SK-N-SH treated with all-trans-retinoic acid at 6 μM for 48 hours (cell line): ENCODE measurements at regions not wholly inside any gene's neighbourhood (a gene's known extent, or its start where the extent isn't known, plus 50 kb on each side); places are given as distances from the start of the nearest gene placed in this dataset.

Experiments
- ARNTL ChIP-seq: fragments of 450-650 bp; formaldehyde crosslinking; IDR thresholded peaks from 2 replicates; pipeline ENCODE4 v1.5.0; 2020; ENCODE audit warnings: low read depth, mild to moderate bottlenecking, moderate library complexity, borderline replicate concordance
- BACH2 ChIP-seq: fragments of 250-450 bp; sonication (Bioruptor Pico); IDR thresholded peaks from 2 replicates; pipeline ENCODE4 v1.9.0; 2021; ENCODE audit warnings: mild to moderate bottlenecking, borderline replicate concordance
- ESRRG ChIP-seq: fragments of 250-450 bp; sonication (Bioruptor Pico); IDR thresholded peaks from 2 replicates; pipeline ENCODE4 v1.6.1; 2021; ENCODE audit warnings: mild to moderate bottlenecking
- RARB ChIP-seq: fragments of 250-450 bp; sonication (Bioruptor Pico); IDR thresholded peaks from 2 replicates; pipeline ENCODE4 v1.8.0; 2021; ENCODE audit warnings: mild to moderate bottlenecking, moderate library complexity
- SNAI2 ChIP-seq: fragments of 250-450 bp; sonication (Bioruptor Pico); IDR thresholded peaks from 2 replicates; pipeline ENCODE4 v1.5.0; 2020; ENCODE audit warnings: mild to moderate bottlenecking, moderate library complexity
- ZFP30 ChIP-seq: fragments of 450-650 bp; formaldehyde crosslinking; IDR thresholded peaks from 2 replicates; pipeline ENCODE4 v1.5.0; 2022; ENCODE audit warnings: mild to moderate bottlenecking, moderate library complexity
- ZNF70 ChIP-seq: fragments of 450-650 bp; formaldehyde crosslinking; IDR thresholded peaks from 2 replicates; pipeline ENCODE4 v1.5.0; 2020; ENCODE audit warnings: mild to moderate bottlenecking, moderate library complexity
- ZNF8 ChIP-seq: fragments of 450-650 bp; formaldehyde crosslinking; IDR thresholded peaks from 2 replicates; pipeline ENCODE4 v1.5.0; 2020; ENCODE audit warnings: mild to moderate bottlenecking, moderate library complexity
- TF ChIP-seq, protein P1 (sequence below): fragments of 250-450 bp; sonication (Bioruptor Pico); IDR thresholded peaks from 2 replicates; pipeline ENCODE4 v1.5.0; 2020; ENCODE audit warnings: mild to moderate bottlenecking, moderate library complexity
- TF ChIP-seq, protein P2 (sequence below): fragments of 250-450 bp; sonication (Bioruptor Pico); IDR thresholded peaks from 2 replicates; pipeline ENCODE4 v1.8.0; 2020; ENCODE audit warnings: mild to moderate bottlenecking, moderate library complexity, borderline replicate concordance
- TF ChIP-seq, protein P3 (sequence below): fragments of 250-450 bp; sonication (Bioruptor Pico); IDR thresholded peaks from 2 replicates; pipeline ENCODE4 v1.8.0; 2021; ENCODE audit warnings: low read depth, mild to moderate bottlenecking, moderate library complexity, borderline replicate concordance
- TF ChIP-seq, protein P4 (sequence below): fragments of 250-450 bp; sonication (Bioruptor Pico); IDR thresholded peaks from 2 replicates; pipeline ENCODE4 v1.5.1; 2020; ENCODE audit warnings: low read depth, mild to moderate bottlenecking, moderate library complexity
- TF ChIP-seq, protein P5 (sequence below): fragments of 250-450 bp; sonication (Bioruptor Pico); IDR thresholded peaks from 2 replicates; pipeline ENCODE4 v1.5.1; 2021; ENCODE audit warnings: mild to moderate bottlenecking, moderate library complexity

DNA sequence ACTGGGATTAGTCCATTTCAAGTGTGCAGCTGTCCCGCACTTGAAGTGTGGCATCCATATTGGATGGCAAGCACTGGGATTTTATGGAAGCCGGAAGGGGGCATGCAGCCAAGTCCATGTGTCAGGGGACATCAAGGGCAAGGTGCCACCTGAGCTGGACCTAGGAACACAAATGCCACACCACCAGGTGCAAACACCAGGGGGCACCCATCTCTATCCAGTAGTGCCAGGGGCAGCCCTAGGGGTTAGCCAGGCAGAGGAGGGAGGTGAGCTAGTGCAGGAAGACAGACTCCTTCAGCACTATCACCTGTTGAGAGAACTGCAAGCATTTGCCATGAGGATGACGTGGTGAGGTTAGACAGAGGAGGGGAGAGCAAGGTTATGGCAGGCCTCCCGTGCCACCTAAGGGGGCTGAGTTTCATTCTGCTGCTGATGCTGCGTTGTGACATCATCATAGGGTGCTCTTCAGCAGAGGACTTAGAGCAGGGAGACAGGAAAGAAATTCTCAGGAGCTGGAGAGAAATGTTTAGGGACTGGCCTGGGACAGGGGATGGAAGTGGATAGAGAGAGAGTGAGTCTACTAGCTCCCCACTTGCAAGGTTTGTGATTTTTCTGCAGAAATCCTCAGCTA is 192.6 kb upstream of the SLC24A3 start:
- TF ChIP-seq, protein P1, sequence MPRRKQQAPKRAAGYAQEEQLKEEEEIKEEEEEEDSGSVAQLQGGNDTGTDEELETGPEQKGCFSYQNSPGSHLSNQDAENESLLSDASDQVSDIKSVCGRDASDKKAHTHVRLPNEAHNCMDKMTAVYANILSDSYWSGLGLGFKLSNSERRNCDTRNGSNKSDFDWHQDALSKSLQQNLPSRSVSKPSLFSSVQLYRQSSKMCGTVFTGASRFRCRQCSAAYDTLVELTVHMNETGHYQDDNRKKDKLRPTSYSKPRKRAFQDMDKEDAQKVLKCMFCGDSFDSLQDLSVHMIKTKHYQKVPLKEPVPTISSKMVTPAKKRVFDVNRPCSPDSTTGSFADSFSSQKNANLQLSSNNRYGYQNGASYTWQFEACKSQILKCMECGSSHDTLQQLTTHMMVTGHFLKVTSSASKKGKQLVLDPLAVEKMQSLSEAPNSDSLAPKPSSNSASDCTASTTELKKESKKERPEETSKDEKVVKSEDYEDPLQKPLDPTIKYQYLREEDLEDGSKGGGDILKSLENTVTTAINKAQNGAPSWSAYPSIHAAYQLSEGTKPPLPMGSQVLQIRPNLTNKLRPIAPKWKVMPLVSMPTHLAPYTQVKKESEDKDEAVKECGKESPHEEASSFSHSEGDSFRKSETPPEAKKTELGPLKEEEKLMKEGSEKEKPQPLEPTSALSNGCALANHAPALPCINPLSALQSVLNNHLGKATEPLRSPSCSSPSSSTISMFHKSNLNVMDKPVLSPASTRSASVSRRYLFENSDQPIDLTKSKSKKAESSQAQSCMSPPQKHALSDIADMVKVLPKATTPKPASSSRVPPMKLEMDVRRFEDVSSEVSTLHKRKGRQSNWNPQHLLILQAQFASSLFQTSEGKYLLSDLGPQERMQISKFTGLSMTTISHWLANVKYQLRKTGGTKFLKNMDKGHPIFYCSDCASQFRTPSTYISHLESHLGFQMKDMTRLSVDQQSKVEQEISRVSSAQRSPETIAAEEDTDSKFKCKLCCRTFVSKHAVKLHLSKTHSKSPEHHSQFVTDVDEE (CRISPR knock-in tag), result no peak
- TF ChIP-seq SNAI2 (CRISPR knock-in tag) (no peak), ZNF70 (CRISPR knock-in tag) (no peak), BACH2 (CRISPR knock-in tag) (no peak), ZFP30 (CRISPR knock-in tag) (no peak), ZNF8 (CRISPR knock-in tag) (no peak), RARB (CRISPR knock-in tag) (no peak), ARNTL (CRISPR knock-in tag) (no peak), ESRRG (no peak)
- TF ChIP-seq, protein P2, sequence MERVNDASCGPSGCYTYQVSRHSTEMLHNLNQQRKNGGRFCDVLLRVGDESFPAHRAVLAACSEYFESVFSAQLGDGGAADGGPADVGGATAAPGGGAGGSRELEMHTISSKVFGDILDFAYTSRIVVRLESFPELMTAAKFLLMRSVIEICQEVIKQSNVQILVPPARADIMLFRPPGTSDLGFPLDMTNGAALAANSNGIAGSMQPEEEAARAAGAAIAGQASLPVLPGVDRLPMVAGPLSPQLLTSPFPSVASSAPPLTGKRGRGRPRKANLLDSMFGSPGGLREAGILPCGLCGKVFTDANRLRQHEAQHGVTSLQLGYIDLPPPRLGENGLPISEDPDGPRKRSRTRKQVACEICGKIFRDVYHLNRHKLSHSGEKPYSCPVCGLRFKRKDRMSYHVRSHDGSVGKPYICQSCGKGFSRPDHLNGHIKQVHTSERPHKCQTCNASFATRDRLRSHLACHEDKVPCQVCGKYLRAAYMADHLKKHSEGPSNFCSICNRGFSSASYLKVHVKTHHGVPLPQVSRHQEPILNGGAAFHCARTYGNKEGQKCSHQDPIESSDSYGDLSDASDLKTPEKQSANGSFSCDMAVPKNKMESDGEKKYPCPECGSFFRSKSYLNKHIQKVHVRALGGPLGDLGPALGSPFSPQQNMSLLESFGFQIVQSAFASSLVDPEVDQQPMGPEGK (CRISPR knock-in tag), result no peak
- TF ChIP-seq, protein P3, sequence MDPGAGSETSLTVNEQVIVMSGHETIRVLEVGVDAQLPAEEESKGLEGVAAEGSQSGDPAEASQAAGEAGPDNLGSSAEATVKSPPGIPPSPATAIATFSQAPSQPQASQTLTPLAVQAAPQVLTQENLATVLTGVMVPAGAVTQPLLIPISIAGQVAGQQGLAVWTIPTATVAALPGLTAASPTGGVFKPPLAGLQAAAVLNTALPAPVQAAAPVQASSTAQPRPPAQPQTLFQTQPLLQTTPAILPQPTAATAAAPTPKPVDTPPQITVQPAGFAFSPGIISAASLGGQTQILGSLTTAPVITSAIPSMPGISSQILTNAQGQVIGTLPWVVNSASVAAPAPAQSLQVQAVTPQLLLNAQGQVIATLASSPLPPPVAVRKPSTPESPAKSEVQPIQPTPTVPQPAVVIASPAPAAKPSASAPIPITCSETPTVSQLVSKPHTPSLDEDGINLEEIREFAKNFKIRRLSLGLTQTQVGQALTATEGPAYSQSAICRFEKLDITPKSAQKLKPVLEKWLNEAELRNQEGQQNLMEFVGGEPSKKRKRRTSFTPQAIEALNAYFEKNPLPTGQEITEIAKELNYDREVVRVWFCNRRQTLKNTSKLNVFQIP (CRISPR knock-in tag), result no peak
- TF ChIP-seq, protein P4, sequence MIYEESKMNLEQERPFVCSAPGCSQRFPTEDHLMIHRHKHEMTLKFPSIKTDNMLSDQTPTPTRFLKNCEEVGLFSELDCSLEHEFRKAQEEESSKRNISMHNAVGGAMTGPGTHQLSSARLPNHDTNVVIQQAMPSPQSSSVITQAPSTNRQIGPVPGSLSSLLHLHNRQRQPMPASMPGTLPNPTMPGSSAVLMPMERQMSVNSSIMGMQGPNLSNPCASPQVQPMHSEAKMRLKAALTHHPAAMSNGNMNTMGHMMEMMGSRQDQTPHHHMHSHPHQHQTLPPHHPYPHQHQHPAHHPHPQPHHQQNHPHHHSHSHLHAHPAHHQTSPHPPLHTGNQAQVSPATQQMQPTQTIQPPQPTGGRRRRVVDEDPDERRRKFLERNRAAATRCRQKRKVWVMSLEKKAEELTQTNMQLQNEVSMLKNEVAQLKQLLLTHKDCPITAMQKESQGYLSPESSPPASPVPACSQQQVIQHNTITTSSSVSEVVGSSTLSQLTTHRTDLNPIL (CRISPR knock-in tag), result no peak
- TF ChIP-seq, protein P5, sequence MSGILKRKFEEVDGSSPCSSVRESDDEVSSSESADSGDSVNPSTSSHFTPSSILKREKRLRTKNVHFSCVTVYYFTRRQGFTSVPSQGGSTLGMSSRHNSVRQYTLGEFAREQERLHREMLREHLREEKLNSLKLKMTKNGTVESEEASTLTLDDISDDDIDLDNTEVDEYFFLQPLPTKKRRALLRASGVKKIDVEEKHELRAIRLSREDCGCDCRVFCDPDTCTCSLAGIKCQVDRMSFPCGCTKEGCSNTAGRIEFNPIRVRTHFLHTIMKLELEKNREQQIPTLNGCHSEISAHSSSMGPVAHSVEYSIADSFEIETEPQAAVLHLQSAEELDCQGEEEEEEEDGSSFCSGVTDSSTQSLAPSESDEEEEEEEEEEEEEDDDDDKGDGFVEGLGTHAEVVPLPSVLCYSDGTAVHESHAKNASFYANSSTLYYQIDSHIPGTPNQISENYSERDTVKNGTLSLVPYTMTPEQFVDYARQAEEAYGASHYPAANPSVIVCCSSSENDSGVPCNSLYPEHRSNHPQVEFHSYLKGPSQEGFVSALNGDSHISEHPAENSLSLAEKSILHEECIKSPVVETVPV (CRISPR knock-in tag), result no peak
